Esophagus muscularis mucosa (tissue), 4 donors: ENCODE measurements at regions not wholly inside any gene's neighbourhood (a gene's known extent, or its start where the extent isn't known, plus 50 kb on each side); places are given as distances from the start of the nearest gene placed in this dataset.

Experiments
- DNase-seq: peaks from one replicate; pipeline ENCODE4 v3.0.0-alpha.2; 2017; ENCODE audit errors: extremely low spot score
- H3K27ac ChIP-seq, 4 donors: fragments of 200-600 bp; sonication (generic); replicated peaks in 1 of 4; 1 replicate in 3 of 4; 2 replicates in 1 of 4; pipeline ENCODE4 v1.5.1; 2016 to 2019; ENCODE audit warnings: mild to moderate bottlenecking in 1 of 4
- H3K27me3 ChIP-seq, 4 donors: fragments of 200-600 bp; sonication (generic); one replicate each; pipeline versions ENCODE4 v1.5.1 to v1.6.0; 2016 to 2019
- H3K36me3 ChIP-seq, 4 donors: fragments of 200-600 bp; sonication (generic); one replicate each; pipeline ENCODE4 v1.5.1; 2016 to 2019
- H3K4me1 ChIP-seq, 4 donors: fragments of 200-600 bp; sonication (generic); one replicate each; pipeline ENCODE4 v1.5.1; 2016 to 2019
- H3K4me3 ChIP-seq, 4 donors: fragments of 200-600 bp; sonication (generic); 1 replicate in 2 of 4; 2 replicates in 2 of 4; pipeline ENCODE4 v1.5.1; 2016 to 2019; ENCODE audit warnings: mild to moderate bottlenecking in 4 of 4, moderate library complexity in 1 of 4
- H3K9me3 ChIP-seq, 4 donors: fragments of 200-600 bp; sonication (generic); 1 replicate in 3 of 4; 2 replicates in 1 of 4; pipeline ENCODE4 v1.5.1; 2016 to 2019
- EP300 ChIP-seq: sonication (generic); formaldehyde crosslinking; IDR thresholded peaks from one replicate; pipeline ENCODE4 v1.6.1; 2017; ENCODE audit warnings: antibody characterized with exemption
- POLR2A ChIP-seq: fragments of 450-650 bp; IDR thresholded peaks from one replicate; pipeline ENCODE4 v1.6.1; 2017; ENCODE audit warnings: antibody characterized with exemption, moderate library complexity, mild to moderate bottlenecking, low read depth
- POLR2AphosphoS5 ChIP-seq, 2 donors: sonication (generic); formaldehyde crosslinking; IDR thresholded peaks; one replicate each; pipeline ENCODE4 v1.6.1; 2017; ENCODE audit warnings: antibody characterized with exemption in 2 of 2
- WGBS: methylation state at CpG from one replicate; pipeline ENCODE4 v1.1.5; 2018; 5-methylcytosine and 5-hydroxymethylcytosine counted together
- intact Hi-C: fragments of 100-400 bp; cut with DNase I; formaldehyde crosslinking; loops from one replicate; pipeline ENCODE4 v1.15.1; 2023
- TF ChIP-seq, protein P1 (sequence below), 3 experiments: fragments of 200-600 bp in 2 of 3; fragments of 450-650 bp in 1 of 3; sonication (generic) in 2 of 3; IDR thresholded peaks; one replicate each; pipeline ENCODE4 v1.5.1; 2017 to 2019; ENCODE audit warnings: antibody characterized with exemption in 3 of 3, mild to moderate bottlenecking in 2 of 3, moderate library complexity in 1 of 3

DNA sequence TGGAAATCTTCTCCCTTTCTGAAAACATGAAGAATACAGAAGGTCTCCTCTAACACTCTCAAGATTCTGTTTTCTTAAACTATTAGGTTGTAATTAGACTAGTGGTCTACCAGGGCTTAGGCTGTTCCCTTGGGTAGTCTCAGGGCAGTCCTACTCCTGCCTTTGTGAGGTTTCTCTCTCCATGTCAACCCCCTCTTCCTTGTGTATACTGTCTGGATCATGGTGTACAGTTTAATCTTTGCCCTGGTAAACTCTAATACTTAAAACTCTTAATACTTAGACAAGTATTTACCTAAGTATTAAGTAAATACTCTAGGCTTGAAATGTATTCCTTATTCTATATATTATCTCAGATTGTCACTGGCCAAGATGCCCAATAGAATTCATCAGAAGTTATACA is 480.3 kb upstream of the TNP1 start:
- intact Hi-C loops = no loop called here
- H3K4me3 ChIP-seq = no peak overlapping the region
- no peak for TF ChIP-seq POLR2AphosphoS5 (IDR thresholded peaks at IDR 0.05)
- TF ChIP-seq, protein P1, sequence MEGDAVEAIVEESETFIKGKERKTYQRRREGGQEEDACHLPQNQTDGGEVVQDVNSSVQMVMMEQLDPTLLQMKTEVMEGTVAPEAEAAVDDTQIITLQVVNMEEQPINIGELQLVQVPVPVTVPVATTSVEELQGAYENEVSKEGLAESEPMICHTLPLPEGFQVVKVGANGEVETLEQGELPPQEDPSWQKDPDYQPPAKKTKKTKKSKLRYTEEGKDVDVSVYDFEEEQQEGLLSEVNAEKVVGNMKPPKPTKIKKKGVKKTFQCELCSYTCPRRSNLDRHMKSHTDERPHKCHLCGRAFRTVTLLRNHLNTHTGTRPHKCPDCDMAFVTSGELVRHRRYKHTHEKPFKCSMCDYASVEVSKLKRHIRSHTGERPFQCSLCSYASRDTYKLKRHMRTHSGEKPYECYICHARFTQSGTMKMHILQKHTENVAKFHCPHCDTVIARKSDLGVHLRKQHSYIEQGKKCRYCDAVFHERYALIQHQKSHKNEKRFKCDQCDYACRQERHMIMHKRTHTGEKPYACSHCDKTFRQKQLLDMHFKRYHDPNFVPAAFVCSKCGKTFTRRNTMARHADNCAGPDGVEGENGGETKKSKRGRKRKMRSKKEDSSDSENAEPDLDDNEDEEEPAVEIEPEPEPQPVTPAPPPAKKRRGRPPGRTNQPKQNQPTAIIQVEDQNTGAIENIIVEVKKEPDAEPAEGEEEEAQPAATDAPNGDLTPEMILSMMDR (IDR thresholded peaks at IDR 0.05) = no peak
- no peak for TF ChIP-seq POLR2A
- H3K27ac ChIP-seq = peak overlapping the region in 3 of 4 donors; percentile 34 to 57 (median 48)
- DNase-seq = no peak
- H3K27me3 ChIP-seq = no peaks in the 10 kb centered on the region
- peaks cover 0 to 20% (median 8%) of the 10 kb centered on the region in 4 donors for H3K4me1 ChIP-seq
- H3K9me3 ChIP-seq = no peaks in the 10 kb centered on the region
- H3K36me3 ChIP-seq = no peaks in the 10 kb centered on the region

DNA sequence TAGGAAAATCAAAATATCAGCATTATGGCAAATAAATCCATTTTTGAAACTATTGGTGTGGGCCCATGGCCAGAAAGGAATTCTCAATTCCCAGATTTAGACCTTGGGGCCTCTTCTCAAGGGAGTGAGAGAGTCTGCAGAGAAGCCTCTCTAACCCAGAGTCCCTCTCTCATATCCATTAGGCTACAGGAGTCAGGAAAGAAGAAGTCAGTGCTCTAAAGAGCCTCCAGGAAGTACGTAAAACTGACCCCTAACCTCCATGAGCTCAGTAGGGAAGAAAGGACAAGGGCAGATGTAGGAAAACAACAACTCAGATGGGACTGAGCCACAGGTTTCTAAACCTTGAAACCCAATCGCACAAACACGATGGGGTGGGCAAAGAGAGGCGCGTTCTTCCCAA is 479.9 kb upstream of the TNP1 start:
- no peak for TF ChIP-seq POLR2AphosphoS5 (IDR thresholded peaks at IDR 0.05)
- TF ChIP-seq, protein P1 (IDR thresholded peaks at IDR 0.05) = no peak
- TF ChIP-seq EP300 = no peak
- TF ChIP-seq POLR2A = no peak
- intact Hi-C loops = loop anchor here (10.0 kb wide), 1 partner anchor 655 kb away; no protein-coding TSS in a partner anchor

DNA sequence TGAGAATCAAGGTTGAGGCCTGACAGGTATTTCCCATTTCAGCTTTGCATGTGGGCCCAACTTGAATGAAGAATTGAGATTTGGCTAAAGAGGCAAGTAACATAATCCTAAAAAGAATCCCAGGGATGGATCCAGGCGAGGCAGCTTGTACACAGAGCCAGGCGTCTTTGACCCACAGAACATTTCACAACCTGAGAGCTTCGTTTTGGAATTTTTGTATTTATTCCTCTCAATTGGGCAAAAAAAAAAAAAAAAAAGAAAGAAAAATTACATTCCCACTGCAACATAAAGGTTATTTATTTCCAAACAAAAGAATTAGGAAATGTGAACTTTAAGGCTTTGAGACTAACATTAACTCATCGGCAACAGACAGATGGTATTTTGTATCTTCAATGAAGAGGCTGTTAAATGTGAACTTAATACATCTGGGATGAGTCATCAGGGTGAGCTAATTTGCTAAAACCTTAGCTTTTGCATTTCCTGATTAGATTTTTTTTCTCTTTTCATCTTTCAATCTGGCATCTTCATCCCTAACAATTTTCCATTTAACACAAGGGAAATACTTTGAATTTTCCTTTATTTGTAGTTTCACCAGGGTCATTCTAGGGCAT is 478.5 kb upstream of the TNP1 start:
- peaks cover 0 to 25% (median 14%) of the 10 kb centered on the region in 4 donors for H3K4me1 ChIP-seq
- 64% methylated on average over 4 of the region's 4 CpGs for WGBS
- no peaks in the 10 kb centered on the region for H3K36me3 ChIP-seq
- H3K27ac ChIP-seq = peak overlapping the region; percentile 15 to 57 (median 41)
- H3K4me3 ChIP-seq = no peak overlapping the region
- no peak for DNase-seq
- H3K9me3 ChIP-seq = no peaks in the 10 kb centered on the region
- intact Hi-C loops = loop anchor here (10.0 kb wide), 1 partner anchor 654 kb away; no protein-coding TSS in a partner anchor
- TF ChIP-seq POLR2A = no peak
- no peak for TF ChIP-seq EP300
- TF ChIP-seq POLR2AphosphoS5 (IDR thresholded peaks at IDR 0.05) = peak in 1 of 2 donors; percentile 44
- TF ChIP-seq, protein P1 (IDR thresholded peaks at IDR 0.05) = no peak
- no peaks in the 10 kb centered on the region for H3K27me3 ChIP-seq

More for the DNA sequence above, 479.9 kb upstream of the TNP1 start:
- peaks cover 0 to 20% (median 8%) of the 10 kb centered on the region in 4 donors for H3K4me1 ChIP-seq
- no peaks in the 10 kb centered on the region for H3K27me3 ChIP-seq
- no peak overlapping the region for H3K4me3 ChIP-seq
- WGBS = 86% methylated on average over 5 of the region's 5 CpGs
- no peak for DNase-seq
- no peaks in the 10 kb centered on the region for H3K9me3 ChIP-seq
- H3K36me3 ChIP-seq = no peaks in the 10 kb centered on the region
- peak overlapping the region in 3 of 4 donors; percentile 34 to 57 (median 48) for H3K27ac ChIP-seq

DNA sequence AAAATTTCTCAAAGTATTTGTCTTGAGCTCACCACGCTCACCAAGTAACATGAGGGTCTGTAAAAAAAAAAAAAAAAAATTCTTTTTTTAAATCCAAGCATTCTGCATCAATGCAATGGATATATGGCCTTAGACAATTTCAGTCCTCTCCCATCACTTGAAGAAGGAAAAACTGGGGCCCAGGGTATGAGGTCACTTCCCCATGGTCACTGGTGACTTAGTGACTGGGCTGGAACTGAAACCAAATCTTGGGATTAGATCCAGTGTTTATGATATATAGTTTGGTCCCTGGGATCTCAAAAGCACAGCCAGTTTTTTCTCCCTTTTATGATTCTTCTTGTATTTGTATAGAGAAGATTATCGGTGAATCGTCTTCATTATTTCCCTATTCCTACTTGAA is 477.9 kb upstream of the TNP1 start:
- DNase-seq = no peak
- intact Hi-C loops = loop anchor here (10.0 kb wide), 1 partner anchor 653 kb away; no protein-coding TSS in a partner anchor
- TF ChIP-seq, protein P1 (IDR thresholded peaks at IDR 0.05) = no peak
- no peak for TF ChIP-seq POLR2A
- TF ChIP-seq EP300 = no peak
- no peak for TF ChIP-seq POLR2AphosphoS5 (IDR thresholded peaks at IDR 0.05)
- Histone ChIP-seq H3K4me1 (peaks cover under 1 to 30% (median 20%) of the 10 kb centered on the region in 4 donors), H3K27me3 (no peaks in the 10 kb centered on the region), H3K4me3 (no peak overlapping the region), H3K27ac (peak overlapping the region in 3 of 4 donors; percentile 34 to 57 (median 48)), H3K9me3 (no peaks in the 10 kb centered on the region), H3K36me3 (no peaks in the 10 kb centered on the region)
- 90% methylated on average over 3 of the region's 3 CpGs for WGBS
